Effector memory CD8-positive, alpha-beta T cell (primary cell): ENCODE measurements at regions not wholly inside any gene's neighbourhood (a gene's known extent, or its start where the extent isn't known, plus 50 kb on each side); places are given as distances from the start of the nearest gene placed in this dataset.
"Not testable (repeated sequence)": the region's sequence is repeated elsewhere in the genome, so short reads cannot be mapped to it uniquely, and the experiment has no call there.

Experiments used
- ATAC-seq: fragments of 150-1000 bp; cut with Tn5 transposase; replicated peaks from 2 replicates; pipeline ENCODE4 v1.10.0; 2021; ENCODE audit warnings: mild to moderate bottlenecking, moderate library complexity
- DNase-seq, 3 experiments: peaks; one replicate each; pipeline ENCODE4 v3.0.0; 2021
- H3K27ac Mint-ChIP-seq, 2 donors: one replicate each; pipeline ENCODE4 v1.8.0; 2022; ENCODE audit warnings: mild to moderate bottlenecking in 2 of 2, mixed read lengths in 2 of 2, moderate library complexity in 2 of 2
- H3K27me3 Mint-ChIP-seq, 2 donors: one replicate each; pipeline ENCODE4 v1.8.0; 2022; ENCODE audit warnings: mixed read lengths in 2 of 2
- H3K36me3 Mint-ChIP-seq: one replicate; pipeline ENCODE4 v1.8.0; 2022; ENCODE audit warnings: mild to moderate bottlenecking, moderate library complexity, mixed read lengths; ENCODE audit not compliant: insufficient read depth
- H3K4me1 Mint-ChIP-seq, 2 donors: one replicate each; pipeline ENCODE4 v1.8.0; 2022; ENCODE audit warnings: low read depth in 2 of 2, mixed read lengths in 2 of 2
- H3K4me3 Mint-ChIP-seq, 2 donors: one replicate each; pipeline ENCODE4 v1.8.0; 2022; ENCODE audit warnings: mild to moderate bottlenecking in 2 of 2, mixed read lengths in 2 of 2, moderate library complexity in 2 of 2
- H3K9me3 Mint-ChIP-seq, 2 donors: one replicate each; pipeline ENCODE4 v1.8.0; 2022; ENCODE audit warnings: mixed read lengths in 2 of 2

DNA sequence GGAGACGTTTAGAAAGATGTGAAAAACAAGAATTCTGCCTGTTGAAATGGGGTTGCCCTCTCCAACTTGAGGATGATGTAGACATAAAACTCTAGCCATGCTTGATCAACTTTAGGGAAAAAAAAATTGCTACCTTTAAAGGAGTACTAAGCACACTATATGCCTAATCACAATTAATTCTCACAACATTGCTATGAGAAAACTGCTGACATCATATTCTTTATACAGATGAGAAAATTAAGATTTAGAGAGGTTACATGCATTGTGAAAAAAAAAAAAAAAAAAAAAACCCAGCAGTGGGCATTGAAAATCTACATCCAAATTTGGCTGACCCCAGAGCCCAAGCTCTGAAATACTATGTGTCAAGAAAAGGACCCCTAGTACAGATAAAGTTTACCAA is 617.2 kb upstream of the ADGRL2 start:
- Mint-ChIP-seq H3K9me3 (peaks cover 11% of the 10 kb centered on the region in 2 donors), H3K27me3 (no peaks in the 10 kb centered on the region), H3K4me3 (no peak overlapping the region), H3K36me3 (no peaks in the 10 kb centered on the region), H3K4me1 (no peaks in the 10 kb centered on the region), H3K27ac (no peak overlapping the region)
- no peak for DNase-seq
- ATAC-seq: no peak

DNA sequence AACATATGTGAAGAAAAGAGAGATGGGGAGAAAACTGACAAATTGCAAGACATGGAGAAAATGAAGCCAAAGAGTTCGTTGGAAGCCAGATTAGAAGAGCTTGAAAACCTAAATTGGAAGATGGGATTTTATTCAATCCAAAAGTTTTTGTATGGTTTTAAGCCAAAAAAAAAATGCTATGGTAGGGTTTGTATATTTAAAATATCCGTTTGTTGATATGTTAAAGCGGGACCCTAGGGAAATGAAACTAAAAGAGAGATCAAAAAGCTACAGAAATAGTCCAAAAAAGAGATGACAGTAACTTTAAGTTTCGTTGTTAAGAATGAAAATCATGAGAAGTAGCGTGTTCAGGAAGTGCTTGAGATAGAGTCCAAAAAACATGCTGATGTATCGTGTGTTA is 617.7 kb upstream of the ADGRL2 start:
- no peak for DNase-seq
- ATAC-seq: no peak
- no peak overlapping the region for H3K27ac Mint-ChIP-seq
- no peaks in the 10 kb centered on the region for H3K36me3 Mint-ChIP-seq
- peaks cover 11% of the 10 kb centered on the region in 2 donors for H3K9me3 Mint-ChIP-seq
- H3K4me1 Mint-ChIP-seq: no peaks in the 10 kb centered on the region
- no peaks in the 10 kb centered on the region for H3K27me3 Mint-ChIP-seq
- no peak overlapping the region for H3K4me3 Mint-ChIP-seq

DNA sequence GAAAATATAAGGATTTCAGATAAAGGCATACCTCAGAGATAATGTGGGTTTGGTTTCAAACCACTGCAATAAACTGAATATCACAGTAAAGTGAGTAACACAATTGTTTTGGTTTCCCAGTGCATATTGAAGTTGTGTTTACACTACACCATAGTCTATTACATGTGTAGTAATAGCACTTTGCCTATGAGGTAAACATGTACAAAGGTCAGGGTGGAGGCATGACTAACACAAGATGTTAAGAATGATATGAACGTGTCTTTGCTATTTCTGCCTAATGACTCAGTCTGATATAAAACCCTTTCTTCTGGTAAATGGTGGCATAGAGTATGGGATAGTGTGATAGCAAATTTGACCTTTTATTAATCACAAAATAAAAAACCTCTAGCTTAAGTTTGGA is 621.5 kb upstream of the ADGRL2 start:
- Mint-ChIP-seq H3K4me1 (no peaks in the 10 kb centered on the region), H3K27me3 (no peaks in the 10 kb centered on the region), H3K27ac (no peak overlapping the region), H3K36me3 (no peaks in the 10 kb centered on the region), H3K9me3 (peaks cover 7 to 8% of the 10 kb centered on the region in 2 donors), H3K4me3 (no peak overlapping the region)
- no peak for DNase-seq
- ATAC-seq: no peak

DNA sequence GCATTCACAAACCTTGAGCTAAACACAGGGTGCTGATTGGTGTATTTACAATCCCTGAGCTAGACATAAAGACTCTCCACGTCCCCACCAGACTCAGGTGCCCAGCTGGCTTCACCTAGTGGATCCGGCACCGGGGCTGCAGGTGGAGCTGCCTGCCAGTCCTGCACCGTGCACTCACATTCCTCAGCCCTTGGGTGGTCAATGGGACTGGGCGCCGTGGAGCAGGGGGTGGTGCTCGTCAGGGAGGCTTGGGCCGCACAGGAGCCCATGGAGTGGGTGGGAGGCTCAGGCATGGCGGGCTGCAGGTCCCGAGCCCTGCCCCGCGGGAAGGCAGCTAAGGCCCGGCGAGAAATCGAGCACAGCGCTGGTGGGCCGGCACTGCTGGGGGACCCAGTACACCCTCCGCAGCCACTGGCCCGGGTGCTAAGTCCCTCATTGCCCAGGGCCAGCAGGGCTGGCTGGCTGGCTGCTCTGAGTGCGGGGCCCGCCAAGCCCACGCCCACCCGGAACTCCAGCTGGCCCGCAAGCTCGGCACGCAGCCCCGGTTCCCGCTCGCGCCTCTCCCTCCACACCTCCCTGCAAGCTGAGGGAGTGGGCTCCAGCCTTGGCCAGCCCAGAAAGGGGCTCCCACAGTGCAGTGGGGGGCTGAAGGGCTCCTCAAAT is 622.2 kb upstream of the ADGRL2 start:
- H3K4me3 Mint-ChIP-seq, H3K4me1 Mint-ChIP-seq, DNase-seq, H3K36me3 Mint-ChIP-seq, H3K27ac Mint-ChIP-seq, ATAC-seq, H3K27me3 Mint-ChIP-seq, H3K9me3 Mint-ChIP-seq: not testable (repeated sequence)

DNA sequence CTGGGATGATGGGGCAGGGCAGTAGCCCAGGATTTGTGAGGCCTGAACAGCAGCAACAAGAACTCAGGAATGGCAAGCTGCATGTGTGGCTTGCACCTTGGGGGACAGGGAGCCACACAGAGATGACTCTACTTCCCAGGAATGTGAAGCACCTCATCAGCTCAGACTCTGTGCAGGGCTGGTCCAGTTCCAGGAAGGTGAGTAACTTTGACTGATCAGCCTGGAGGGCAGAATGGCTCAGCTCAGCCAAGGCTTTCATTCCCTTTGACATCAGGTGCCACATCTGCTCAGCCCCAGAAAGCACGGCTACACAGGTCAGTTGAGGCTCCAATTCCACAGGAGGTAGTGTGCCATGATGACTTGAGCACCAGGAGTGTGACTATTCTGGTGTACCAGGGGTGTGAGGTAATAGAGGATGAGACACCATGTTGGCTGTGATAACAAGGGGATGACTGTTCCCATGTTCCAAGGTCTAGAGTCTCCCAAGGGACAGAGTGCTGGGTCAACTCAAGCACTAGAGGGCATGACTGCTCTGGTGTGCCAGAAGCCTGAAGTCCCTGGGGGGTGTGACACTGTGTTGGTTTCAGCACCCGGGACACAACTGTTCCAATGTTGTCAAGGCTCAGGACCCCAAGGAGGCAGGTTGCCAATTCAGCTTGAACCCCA is 625.8 kb upstream of the ADGRL2 start:
- ATAC-seq: no peak
- H3K27me3 Mint-ChIP-seq: no peaks in the 10 kb centered on the region

DNA sequence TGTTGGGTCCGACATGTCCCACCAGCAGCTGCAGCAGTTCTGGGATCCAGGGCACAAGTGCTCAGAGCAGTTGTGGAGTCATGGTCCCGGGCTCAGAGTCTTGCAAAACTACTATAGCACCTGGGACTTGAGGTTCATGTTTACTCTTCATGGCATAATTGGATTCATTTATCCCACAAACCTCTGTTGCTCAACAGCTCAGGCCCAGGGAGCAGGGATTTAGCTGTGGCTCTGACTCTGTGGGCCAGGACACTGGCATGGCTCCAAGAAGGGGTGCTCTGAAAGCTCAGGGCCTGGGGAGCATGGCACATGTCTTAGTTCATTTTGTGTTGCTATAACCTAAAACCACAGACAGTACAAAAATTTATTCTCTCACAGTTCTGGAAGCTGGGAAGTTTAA is 626.7 kb upstream of the ADGRL2 start:
- Mint-ChIP-seq H3K27me3 (no peaks in the 10 kb centered on the region), H3K9me3 (peaks cover 6 to 26% of the 10 kb centered on the region in 2 donors), H3K4me3 (no peak overlapping the region), H3K27ac (no peak overlapping the region), H3K36me3 (no peaks in the 10 kb centered on the region), H3K4me1 (no peaks in the 10 kb centered on the region)
- DNase-seq: no peak
- ATAC-seq: no peak

More for the DNA sequence above, 625.8 kb upstream of the ADGRL2 start:
- Mint-ChIP-seq H3K4me3 (no peak overlapping the region), H3K27ac (no peak overlapping the region), H3K36me3 (no peaks in the 10 kb centered on the region), H3K4me1 (no peaks in the 10 kb centered on the region), H3K9me3 (peaks cover 8 to 20% of the 10 kb centered on the region in 2 donors)
- DNase-seq: no peak

DNA sequence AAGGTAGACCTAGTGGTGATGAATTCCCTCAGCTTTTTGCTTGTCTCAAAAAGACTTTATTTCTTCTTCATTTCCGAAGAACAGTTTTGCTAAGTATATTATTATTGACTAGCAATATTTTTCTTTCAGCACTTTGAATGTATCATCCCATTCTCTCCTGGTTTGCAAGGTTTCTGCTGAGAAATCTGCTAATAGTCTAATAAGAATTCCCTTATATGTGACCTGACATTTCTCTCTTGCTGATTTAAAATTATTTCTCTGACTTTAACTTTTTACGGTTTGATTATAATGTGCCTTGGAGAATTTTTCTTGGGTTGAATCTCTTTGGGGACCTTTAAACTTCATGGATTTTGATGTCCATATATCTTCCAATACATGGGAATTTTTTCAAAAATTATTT is 628.3 kb upstream of the ADGRL2 start:
- H3K9me3 Mint-ChIP-seq: peaks cover 6 to 20% of the 10 kb centered on the region in 2 donors
- no peaks in the 10 kb centered on the region for H3K4me1 Mint-ChIP-seq
- no peaks in the 10 kb centered on the region for H3K36me3 Mint-ChIP-seq
- ATAC-seq (no peak), DNase-seq (no peak)
- H3K4me3 Mint-ChIP-seq: no peak overlapping the region
- H3K27me3 Mint-ChIP-seq: no peaks in the 10 kb centered on the region
- no peak overlapping the region for H3K27ac Mint-ChIP-seq

DNA sequence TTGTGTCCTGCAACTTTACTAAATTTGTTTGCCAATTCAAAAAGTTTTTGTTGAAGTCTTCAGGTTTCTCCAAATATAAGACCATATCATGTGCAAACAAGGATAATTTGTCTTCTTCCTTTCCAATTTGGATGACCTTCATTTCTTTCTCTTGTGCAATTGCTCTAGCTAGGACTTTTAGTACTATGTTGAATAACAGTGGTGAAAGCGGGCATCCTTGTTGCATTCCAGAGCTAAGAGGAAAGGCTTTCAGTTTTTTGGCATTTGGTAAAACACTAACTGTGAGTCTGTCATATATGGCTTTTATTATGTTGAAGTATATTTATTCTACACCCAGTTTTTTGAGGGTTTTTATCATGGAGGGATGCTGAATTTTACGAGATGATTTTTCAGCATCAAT is 630.0 kb upstream of the ADGRL2 start:
- no peak overlapping the region for H3K4me3 Mint-ChIP-seq
- no peaks in the 10 kb centered on the region for H3K27me3 Mint-ChIP-seq
- peaks cover 4 to 19% of the 10 kb centered on the region in 2 donors for H3K9me3 Mint-ChIP-seq
- no peaks in the 10 kb centered on the region for H3K4me1 Mint-ChIP-seq
- no peak overlapping the region for H3K27ac Mint-ChIP-seq
- DNase-seq (no peak), ATAC-seq (no peak)
- no peaks in the 10 kb centered on the region for H3K36me3 Mint-ChIP-seq

DNA sequence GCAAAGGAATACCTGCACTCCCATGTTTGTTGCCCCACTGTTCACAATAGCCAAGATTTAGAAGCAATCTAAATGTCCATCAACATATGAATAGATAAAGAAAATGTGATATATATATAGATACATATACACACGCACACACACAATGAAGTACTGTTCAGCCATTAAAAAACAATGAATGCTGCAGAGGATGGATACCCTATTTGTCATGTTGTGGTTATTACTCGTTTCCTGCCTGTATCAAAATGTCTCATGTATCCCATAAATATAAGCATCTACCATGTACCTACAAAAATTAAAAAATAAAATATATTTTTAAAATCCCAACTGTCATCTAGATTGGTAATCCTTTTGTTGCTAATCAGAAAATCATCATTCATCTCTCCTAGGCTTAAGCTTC is 634.8 kb upstream of the ADGRL2 start:
- Mint-ChIP-seq H3K36me3 (no peaks in the 10 kb centered on the region), H3K9me3 (peaks cover 1 to 20% of the 10 kb centered on the region in 2 donors), H3K27ac (no peak overlapping the region)

DNA sequence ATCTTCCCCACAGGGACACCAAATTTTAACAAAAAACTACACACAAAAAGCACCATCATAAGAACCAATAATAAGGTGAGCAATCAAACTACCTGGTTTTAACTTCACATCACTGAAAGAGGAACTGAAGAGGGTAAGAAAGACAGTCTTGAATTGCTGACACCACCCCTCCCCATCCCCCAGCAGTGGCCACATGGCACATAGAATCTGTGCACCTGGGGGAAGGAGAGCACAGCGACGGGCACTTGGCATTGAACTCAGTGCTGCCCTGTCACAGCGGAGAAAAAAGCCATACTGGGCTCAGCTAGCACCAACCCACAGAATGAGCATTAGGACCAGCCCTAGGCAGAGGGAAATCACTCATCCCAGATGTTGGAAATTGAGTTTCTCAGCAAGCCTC is 640.0 kb upstream of the ADGRL2 start:
- Mint-ChIP-seq H3K27me3 (no peaks in the 10 kb centered on the region), H3K9me3 (peaks cover 3 to 28% of the 10 kb centered on the region in 2 donors), H3K36me3 (no peaks in the 10 kb centered on the region), H3K27ac (no peak overlapping the region), H3K4me1 (no peaks in the 10 kb centered on the region), H3K4me3 (no peak overlapping the region)
- ATAC-seq (no peak), DNase-seq (no peak)

More for the DNA sequence above, 634.8 kb upstream of the ADGRL2 start:
- Mint-ChIP-seq H3K4me1 (no peaks in the 10 kb centered on the region), H3K4me3 (no peak overlapping the region), H3K27me3 (no peaks in the 10 kb centered on the region)
- DNase-seq (no peak), ATAC-seq (no peak)

DNA sequence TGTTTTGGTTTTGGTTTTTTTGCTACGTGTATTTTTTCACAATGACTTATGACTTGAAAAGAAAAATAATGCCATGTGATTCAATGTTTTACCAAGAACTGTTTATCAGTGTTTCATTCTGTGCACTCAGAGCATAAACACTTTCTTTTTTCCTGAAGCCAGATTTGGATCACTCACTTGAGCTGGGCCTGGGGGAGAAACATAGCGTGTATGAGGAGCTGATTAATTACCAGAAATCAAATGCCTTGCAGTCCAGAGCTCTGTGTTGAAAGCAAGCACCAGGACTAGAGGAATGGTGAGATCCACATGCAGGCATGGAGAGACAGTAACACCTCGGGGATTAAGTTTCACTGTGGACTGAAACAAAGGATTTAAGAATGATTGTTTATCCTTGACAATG is 642.1 kb upstream of the ADGRL2 start:
- H3K27ac Mint-ChIP-seq: no peak overlapping the region
- ATAC-seq: no peak
- H3K9me3 Mint-ChIP-seq: peaks cover 3 to 17% of the 10 kb centered on the region in 2 donors
- no peaks in the 10 kb centered on the region for H3K27me3 Mint-ChIP-seq
- no peaks in the 10 kb centered on the region for H3K36me3 Mint-ChIP-seq
- no peak overlapping the region for H3K4me3 Mint-ChIP-seq
- H3K4me1 Mint-ChIP-seq: no peaks in the 10 kb centered on the region
- DNase-seq: no peak

DNA sequence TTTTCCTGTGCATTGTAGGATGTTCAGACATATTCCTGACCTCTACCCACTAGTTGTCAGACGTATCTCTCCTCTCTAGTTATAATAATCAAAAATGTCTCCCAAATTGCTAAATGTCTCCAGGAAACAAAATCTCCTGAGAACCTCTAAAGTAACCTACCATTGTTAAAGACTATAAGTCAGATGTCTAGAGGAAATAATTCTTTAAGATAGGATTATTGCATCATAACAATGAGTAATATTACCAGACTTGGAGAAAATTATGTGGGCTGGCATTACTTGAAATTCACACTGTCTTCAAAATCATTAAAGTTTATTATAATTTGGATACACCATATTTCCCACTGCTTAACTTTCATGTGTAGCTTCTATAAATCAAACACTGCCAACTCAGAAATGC is 643.0 kb upstream of the ADGRL2 start:
- ATAC-seq (no peak), DNase-seq (no peak)
- Mint-ChIP-seq H3K9me3 (peaks cover 3 to 17% of the 10 kb centered on the region in 2 donors), H3K4me1 (no peaks in the 10 kb centered on the region), H3K36me3 (no peaks in the 10 kb centered on the region), H3K27me3 (no peaks in the 10 kb centered on the region), H3K4me3 (no peak overlapping the region), H3K27ac (no peak overlapping the region)

DNA sequence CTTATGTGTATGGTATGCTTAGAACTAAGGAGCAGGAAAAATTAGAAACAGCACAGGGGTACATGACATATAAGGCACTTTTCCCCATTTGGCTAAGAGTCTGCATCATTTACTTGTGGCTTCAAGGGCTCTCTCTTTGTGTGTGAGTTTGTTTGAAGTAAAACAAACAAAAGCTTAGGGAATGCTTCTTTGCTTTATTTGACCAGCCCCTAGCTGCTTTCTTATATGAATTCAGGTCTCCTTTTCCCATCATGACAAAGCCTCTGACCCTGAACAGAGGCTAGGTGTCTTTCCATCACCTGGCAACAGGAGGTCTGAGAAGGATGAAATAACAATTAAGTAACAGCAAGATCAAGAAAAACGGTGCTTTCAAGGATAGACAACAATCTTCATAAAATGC is 643.8 kb upstream of the ADGRL2 start:
- Mint-ChIP-seq H3K27me3 (no peaks in the 10 kb centered on the region), H3K36me3 (no peaks in the 10 kb centered on the region), H3K4me1 (no peaks in the 10 kb centered on the region), H3K27ac (no peak overlapping the region), H3K9me3 (peaks cover 2 to 17% of the 10 kb centered on the region in 2 donors), H3K4me3 (no peak overlapping the region)
- ATAC-seq: no peak
- no peak for DNase-seq

DNA sequence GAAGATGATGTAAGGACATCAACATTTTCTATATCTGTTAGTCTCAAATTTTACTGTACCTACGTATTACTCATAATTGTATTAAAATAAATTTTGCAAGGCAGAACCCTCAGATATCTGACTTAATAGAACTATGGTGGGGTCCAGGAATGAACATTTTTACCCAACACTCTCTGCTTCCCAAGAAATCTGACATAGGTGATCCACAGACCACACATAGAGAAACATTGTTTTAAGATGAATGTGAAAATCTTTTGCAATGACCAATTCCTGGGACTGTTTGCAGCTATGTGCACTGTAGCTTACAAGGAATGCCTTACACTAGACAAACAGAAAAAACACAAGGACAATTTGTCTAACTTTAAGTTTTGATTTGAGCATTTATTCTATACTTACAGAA is 645.6 kb upstream of the ADGRL2 start:
- no peak for ATAC-seq

More for the DNA sequence above, 645.6 kb upstream of the ADGRL2 start:
- Mint-ChIP-seq H3K27me3 (no peaks in the 10 kb centered on the region), H3K4me1 (no peaks in the 10 kb centered on the region), H3K4me3 (no peak overlapping the region), H3K27ac (no peak overlapping the region), H3K36me3 (no peaks in the 10 kb centered on the region), H3K9me3 (peaks cover 10 to 14% of the 10 kb centered on the region in 2 donors)
- no peak for DNase-seq
